Activated CD8-positive, alpha-beta memory T cell treated with anti-CD3 and anti-CD28 coated beads for 36 hours (primary cell): ENCODE measurements at regions not wholly inside any gene's neighbourhood (a gene's known extent, or its start where the extent isn't known, plus 50 kb on each side); places are given as distances from the start of the nearest gene placed in this dataset.
"Not testable (repeated sequence)": the region's sequence is repeated elsewhere in the genome, so short reads cannot be mapped to it uniquely, and the experiment has no call there.

ENCODE experiments used
- CTCF ChIA-PET: fragments of 350-600 bp; sonication (Branson Sonifier 250); formaldehyde crosslinking; loops from one replicate; lab custom pipeline; 2021; ENCODE audit warnings: antibody characterized with exemption; lab: Charles Lee
- POLR2A ChIA-PET: fragments of 350-600 bp; sonication (Branson Sonifier 250); formaldehyde crosslinking; loops from one replicate; lab custom pipeline; 2021; ENCODE audit warnings: antibody characterized with exemption; lab: Charles Lee

GRCh38 chr6:121791396-121792315 lies 356.2 kb downstream of the GJA1 start:
- ChIA-PET POLR2A (no interaction called here), CTCF (no interaction called here)

GRCh38 chr6:121794630-121795029 lies 359.2 kb downstream of the GJA1 start:
- CTCF ChIA-PET: no interaction called here
- POLR2A ChIA-PET: no interaction called here

- CTCF ChIA-PET, POLR2A ChIA-PET: not testable (repeated sequence)
These were observed 362.2 kb downstream of the GJA1 start for GRCh38 chr6:121797598-121797997.

- POLR2A ChIA-PET, CTCF ChIA-PET: not testable (repeated sequence)
These were observed 362.7 kb downstream of the GJA1 start for GRCh38 chr6:121798126-121798525.

GRCh38 chr6:121799574-121799973 lies 364.1 kb downstream of the GJA1 start:
- CTCF ChIA-PET: no interaction called here

GRCh38 chr6:121800047-121800446 lies 364.6 kb downstream of the GJA1 start:
- ChIA-PET POLR2A (no interaction called here), CTCF (no interaction called here)

More at GRCh38 chr6:121799574-121799973, 364.1 kb downstream of the GJA1 start:
- POLR2A ChIA-PET: no interaction called here

- POLR2A ChIA-PET: no interaction called here
- CTCF ChIA-PET: no interaction called here
These were observed 370.7 kb downstream of the GJA1 start for GRCh38 chr6:121806116-121806515.

- ChIA-PET POLR2A (no interaction called here), CTCF (no interaction called here)
These were observed 373.8 kb downstream of the GJA1 start for GRCh38 chr6:121809211-121809610.

- ChIA-PET CTCF (no interaction called here), POLR2A (no interaction called here)
These were observed 374.9 kb downstream of the GJA1 start for GRCh38 chr6:121810158-121811032.

- ChIA-PET POLR2A (no interaction called here), CTCF (no interaction called here)
These were observed 375.7 kb downstream of the GJA1 start for GRCh38 chr6:121811106-121811505.

- POLR2A ChIA-PET: no interaction called here
- CTCF ChIA-PET: no interaction called here
These were observed 380.9 kb downstream of the GJA1 start for GRCh38 chr6:121816361-121816760.

- ChIA-PET CTCF (no interaction called here), POLR2A (no interaction called here)
These were observed 381.6 kb downstream of the GJA1 start for GRCh38 chr6:121816906-121817540.

GRCh38 chr6:121823437-121823851 lies 388.0 kb downstream of the GJA1 start:
- ChIA-PET POLR2A (no interaction called here), CTCF (no interaction called here)

- ChIA-PET POLR2A (no interaction called here), CTCF (no interaction called here)
These were observed 390.8 kb downstream of the GJA1 start for GRCh38 chr6:121826156-121826810.

- ChIA-PET POLR2A (no interaction called here), CTCF (no interaction called here)
These were observed 392.9 kb downstream of the GJA1 start for GRCh38 chr6:121828146-121828886.

GRCh38 chr6:121830736-121831135 lies 395.3 kb downstream of the GJA1 start:
- POLR2A ChIA-PET: no interaction called here

GRCh38 chr6:121835662-121836061 lies 400.2 kb downstream of the GJA1 start:
- ChIA-PET POLR2A (no interaction called here), CTCF (no interaction called here)

More at GRCh38 chr6:121830736-121831135, 395.3 kb downstream of the GJA1 start:
- CTCF ChIA-PET: no interaction called here

- CTCF ChIA-PET: no interaction called here
- POLR2A ChIA-PET: interaction anchor here (0.6 kb wide), 1 partner anchor 461 kb away, joined by 4 read pairs; no protein-coding TSS in a partner anchor
These were observed 402.2 kb downstream of the GJA1 start for GRCh38 chr6:121837545-121838229.
